ENCODE measurements at regions not wholly inside any gene's neighbourhood (a gene's known extent, or its start where the extent isn't known, plus 50 kb on each side); places are given as distances from the start of the nearest gene placed in this dataset.

GRCh38 chr12:125685915-125686314 is 620.7 kb downstream of the AACS start:
- Mint-ChIP-seq H3K4me3 (no peak overlapping the region), H3K27ac (no peak overlapping the region), H3K9me3 (no peaks in the 10 kb centered on the region), H3K27me3 (ENCODE audit: low read depth) (peaks cover 41% of the 10 kb centered on the region), H3K36me3 (ENCODE audit: insufficient read depth in 1 of 3, low read depth in 3 of 3) (no peaks in the 10 kb centered on the region; a peak in 1 of 7 replicates), H3K4me1 (no peaks in the 10 kb centered on the region; a peak in 1 of 4 replicates)
- no peak overlapping the region for H2BK15ac ChIP-seq (ENCODE audit: low read depth, low read length)
- H3T11ph ChIP-seq (ENCODE audit: low read length): no peak overlapping the region
- H2BK120ac ChIP-seq (ENCODE audit: low read depth, low read length, poor library complexity, severe bottlenecking): no peak overlapping the region
- H3K27ac ChIP-seq (ENCODE audit: insufficient read length, low read depth, low read length): no peak overlapping the region
- H2AFZ ChIP-seq (ENCODE audit: low read length): no peak overlapping the region
- peaks cover 3% of the 10 kb centered on the region for H3K23me2 ChIP-seq (ENCODE audit: insufficient read length, low read depth, low read length, poor library complexity, severe bottlenecking)
- no peak overlapping the region for H2BK12ac ChIP-seq (ENCODE audit: insufficient read length, low read depth, low read length)
- no peaks in the 10 kb centered on the region for H3K27me3 ChIP-seq (ENCODE audit: insufficient read depth, low read length)
- H4K20me1 ChIP-seq (ENCODE audit: control insufficient read depth, insufficient read depth, insufficient read length): no peaks in the 10 kb centered on the region
- no peak overlapping the region for H2BK20ac ChIP-seq (ENCODE audit: low read depth, low read length, poor library complexity, severe bottlenecking)
- no peak overlapping the region for H2AK5ac ChIP-seq (ENCODE audit: insufficient read length, low read length)
- DNase-seq: no peak
- H3K4me2 ChIP-seq (ENCODE audit: insufficient read depth, insufficient read length, low read length): no peak overlapping the region
- H4K91ac ChIP-seq (ENCODE audit: insufficient read length, low read depth, low read length): no peak overlapping the region
- H3K4me1 ChIP-seq (ENCODE audit: insufficient read depth, low read length): no peaks in the 10 kb centered on the region
- H3K14ac ChIP-seq (ENCODE audit: insufficient read depth, low read length): no peak overlapping the region
- H4K8ac ChIP-seq (replicated peaks; ENCODE audit: insufficient read length, low read depth, low read length): no peak overlapping the region
- no peak overlapping the region for H3K56ac ChIP-seq (ENCODE audit: insufficient read length, low read depth, low read length)
- H3K79me2 ChIP-seq (ENCODE audit: insufficient read depth, low read length): no peaks in the 10 kb centered on the region
- no peak overlapping the region for H4K5ac ChIP-seq (ENCODE audit: insufficient read length, low read depth, low read length)
- no peak overlapping the region for H3K9ac ChIP-seq (ENCODE audit: extremely low read depth, insufficient read length, low read length)
- no peak overlapping the region for H2BK5ac ChIP-seq (ENCODE audit: insufficient read length, low read length)
- H3K18ac ChIP-seq (ENCODE audit: insufficient read length, low read depth, low read length): no peak overlapping the region
- no CpG with 5 or more reads among the region's 3 CpGs for WGBS (ENCODE audit: extremely low coverage, insufficient read length, low lambda C conversion rate)
- TF ChIP-seq, protein P1, sequence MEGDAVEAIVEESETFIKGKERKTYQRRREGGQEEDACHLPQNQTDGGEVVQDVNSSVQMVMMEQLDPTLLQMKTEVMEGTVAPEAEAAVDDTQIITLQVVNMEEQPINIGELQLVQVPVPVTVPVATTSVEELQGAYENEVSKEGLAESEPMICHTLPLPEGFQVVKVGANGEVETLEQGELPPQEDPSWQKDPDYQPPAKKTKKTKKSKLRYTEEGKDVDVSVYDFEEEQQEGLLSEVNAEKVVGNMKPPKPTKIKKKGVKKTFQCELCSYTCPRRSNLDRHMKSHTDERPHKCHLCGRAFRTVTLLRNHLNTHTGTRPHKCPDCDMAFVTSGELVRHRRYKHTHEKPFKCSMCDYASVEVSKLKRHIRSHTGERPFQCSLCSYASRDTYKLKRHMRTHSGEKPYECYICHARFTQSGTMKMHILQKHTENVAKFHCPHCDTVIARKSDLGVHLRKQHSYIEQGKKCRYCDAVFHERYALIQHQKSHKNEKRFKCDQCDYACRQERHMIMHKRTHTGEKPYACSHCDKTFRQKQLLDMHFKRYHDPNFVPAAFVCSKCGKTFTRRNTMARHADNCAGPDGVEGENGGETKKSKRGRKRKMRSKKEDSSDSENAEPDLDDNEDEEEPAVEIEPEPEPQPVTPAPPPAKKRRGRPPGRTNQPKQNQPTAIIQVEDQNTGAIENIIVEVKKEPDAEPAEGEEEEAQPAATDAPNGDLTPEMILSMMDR (conservative IDR thresholded peaks at IDR 0.05): no peak
- H3K4ac ChIP-seq (ENCODE audit: low read depth, low read length): no peak overlapping the region
- H3K9me3 ChIP-seq (ENCODE audit: control insufficient read depth, low read depth, low read length): no peaks in the 10 kb centered on the region
- no peak overlapping the region for H3K23ac ChIP-seq (ENCODE audit: insufficient read length, low read depth, low read length)
- no peaks in the 10 kb centered on the region for H3K79me1 ChIP-seq (ENCODE audit: insufficient read depth, low read depth, low read length, poor library complexity, severe bottlenecking)

All from H9 (cell line).